Mesothelial cell of epicardium (in vitro differentiated cells): ENCODE measurements at regions not wholly inside any gene's neighbourhood (a gene's known extent, or its start where the extent isn't known, plus 50 kb on each side); places are given as distances from the start of the nearest gene placed in this dataset.

Source experiments
- DNase-seq, 2 experiments: peaks; one replicate each; pipeline ENCODE4 v3.0.0; 2021; ENCODE audit warnings: low spot score in 2 of 2; ENCODE audit not compliant: unreplicated experiment in 2 of 2
- H3K27ac Mint-ChIP-seq: 2 replicates; pipeline ENCODE4 v1.8.0; 2021; ENCODE audit warnings: mixed read lengths
- H3K27me3 Mint-ChIP-seq: 2 replicates; pipeline ENCODE4 v1.8.0; 2021; ENCODE audit warnings: low read depth, mixed read lengths
- H3K36me3 Mint-ChIP-seq: 2 replicates; pipeline ENCODE4 v1.8.0; 2021; ENCODE audit warnings: mixed read lengths
- H3K4me1 Mint-ChIP-seq: 2 replicates; pipeline ENCODE4 v1.8.0; 2021; ENCODE audit warnings: mixed read lengths
- H3K4me3 Mint-ChIP-seq: 2 replicates; pipeline ENCODE4 v1.8.0; 2021; ENCODE audit warnings: mild to moderate bottlenecking, moderate library complexity, mixed read lengths
- H3K9me3 Mint-ChIP-seq: 2 replicates; pipeline ENCODE4 v1.8.0; 2021; ENCODE audit warnings: mixed read lengths
- CTCF ChIP-seq: fragments of 200-600 bp; sonication (generic); IDR thresholded peaks from one replicate; pipeline ENCODE4 v1.5.0; 2021; ENCODE audit warnings: antibody characterized with exemption; ENCODE audit not compliant: unreplicated experiment

- no peak for TF ChIP-seq CTCF
- no peaks in the 10 kb centered on the region for H3K4me1 Mint-ChIP-seq
- H3K27ac Mint-ChIP-seq = no peak overlapping the region
- H3K9me3 Mint-ChIP-seq = peaks cover 38% of the 10 kb centered on the region
- no peak overlapping the region for H3K4me3 Mint-ChIP-seq
- no peaks in the 10 kb centered on the region for H3K27me3 Mint-ChIP-seq
- H3K36me3 Mint-ChIP-seq = peaks cover 5% of the 10 kb centered on the region
- no peak for DNase-seq
Observed at GRCh38 chr7:130823060-130823459, 89.1 kb upstream of the KLF14 start.

GRCh38 chr7:130825819-130826218 lies 91.8 kb upstream of the KLF14 start:
- peaks cover 42% of the 10 kb centered on the region for H3K9me3 Mint-ChIP-seq
- no peaks in the 10 kb centered on the region for H3K27me3 Mint-ChIP-seq
- H3K4me3 Mint-ChIP-seq = no peak overlapping the region
- H3K4me1 Mint-ChIP-seq = no peaks in the 10 kb centered on the region
- H3K36me3 Mint-ChIP-seq = peaks cover 7% of the 10 kb centered on the region
- no peak for TF ChIP-seq CTCF
- DNase-seq = no peak
- no peak overlapping the region for H3K27ac Mint-ChIP-seq

GRCh38 chr7:130829415-130829814 lies 95.4 kb upstream of the KLF14 start:
- no peak overlapping the region for H3K4me3 Mint-ChIP-seq
- H3K9me3 Mint-ChIP-seq = peaks cover 33% of the 10 kb centered on the region
- H3K27ac Mint-ChIP-seq = no peak overlapping the region
- TF ChIP-seq CTCF = no peak
- H3K4me1 Mint-ChIP-seq = no peaks in the 10 kb centered on the region
- DNase-seq = no peak
- no peaks in the 10 kb centered on the region for H3K27me3 Mint-ChIP-seq
- H3K36me3 Mint-ChIP-seq = peaks cover 7% of the 10 kb centered on the region

- peaks cover 5% of the 10 kb centered on the region for H3K36me3 Mint-ChIP-seq
- TF ChIP-seq CTCF = no peak
- H3K4me3 Mint-ChIP-seq = no peak overlapping the region
- DNase-seq = no peak
- H3K27me3 Mint-ChIP-seq = peaks cover 11% of the 10 kb centered on the region
- H3K27ac Mint-ChIP-seq = no peak overlapping the region
- no peaks in the 10 kb centered on the region for H3K4me1 Mint-ChIP-seq
- peaks cover 20% of the 10 kb centered on the region for H3K9me3 Mint-ChIP-seq
Observed at GRCh38 chr7:130831322-130831721, 97.3 kb upstream of the KLF14 start.

- DNase-seq = no peak
Observed at GRCh38 chr7:130831817-130832481, 97.9 kb upstream of the KLF14 start.

More at GRCh38 chr7:130831817-130832481, 97.9 kb upstream of the KLF14 start:
- H3K4me1 Mint-ChIP-seq = no peaks in the 10 kb centered on the region
- peaks cover 3% of the 10 kb centered on the region for H3K36me3 Mint-ChIP-seq
- no peak overlapping the region for H3K4me3 Mint-ChIP-seq
- H3K9me3 Mint-ChIP-seq = peaks cover 14% of the 10 kb centered on the region
- H3K27me3 Mint-ChIP-seq = peaks cover 11% of the 10 kb centered on the region
- peak; percentile 93 for TF ChIP-seq CTCF
- H3K27ac Mint-ChIP-seq = no peak overlapping the region
